ENCODE measurements at regions not wholly inside any gene's neighbourhood (a gene's known extent, or its start where the extent isn't known, plus 50 kb on each side); places are given as distances from the start of the nearest gene placed in this dataset.

DNA sequence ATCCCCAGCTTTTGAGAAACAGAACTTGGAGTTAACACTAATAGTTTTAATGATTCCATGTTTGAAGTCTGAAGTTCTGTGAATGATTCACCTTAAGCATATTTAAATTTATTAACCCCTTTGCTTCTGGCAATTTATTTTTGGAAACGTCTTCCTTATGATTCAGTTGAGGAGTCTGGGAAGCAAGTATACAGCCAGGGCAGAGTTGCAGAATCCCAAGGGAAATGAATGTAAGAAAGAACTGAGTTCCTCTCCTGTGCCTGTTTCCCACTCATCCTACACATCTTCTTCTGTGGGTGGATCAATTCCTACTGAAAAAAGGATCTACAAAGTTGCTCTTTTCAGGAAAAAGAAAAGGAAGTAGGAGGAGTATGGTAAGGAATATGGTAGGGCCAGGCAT lies 108.2 kb upstream of the CCDC91 start:
- no peak for DNase-seq
- ChIA-PET POLR2A (no interaction called here), CTCF (no interaction called here)
- Histone ChIP-seq H3K9me3 (ENCODE audit: control extremely low read depth in 1 of 5, control insufficient read depth in 4 of 5, insufficient read depth in 2 of 5, low read depth in 1 of 5, low read length in 4 of 5) (peaks cover 0 to 3% (median 0%) of the 10 kb centered on the region in 5 experiments), H3K27me3 (replicated peaks in 2 of 5; ENCODE audit: control insufficient read depth in 4 of 5, insufficient read depth in 5 of 5, low read length in 4 of 5) (peaks cover 0 to 2% (median 0%) of the 10 kb centered on the region in 5 experiments), H3K4me1 (ENCODE audit: control extremely low read depth in 1 of 4, control insufficient read depth in 4 of 4, insufficient read depth in 4 of 4, low read length in 3 of 4) (no peaks in the 10 kb centered on the region), H3K4me3 (ENCODE audit: control insufficient read depth in 1 of 7, extremely low read depth in 1 of 7, insufficient read depth in 4 of 7, low read depth in 2 of 7, low read length in 6 of 7) (no peak overlapping the region), H3K36me3 (ENCODE audit: control insufficient read depth in 4 of 4, insufficient read depth in 4 of 4, low read length in 3 of 4) (no peaks in the 10 kb centered on the region), H3K27ac (ENCODE audit: insufficient read depth in 1 of 2, low read depth in 1 of 2, low read length in 2 of 2, poor library complexity in 1 of 2, severe bottlenecking in 2 of 2) (no peak overlapping the region)
- no CpG with 5 or more reads among the region's 1 CpG for WGBS (ENCODE audit: insufficient coverage)

DNA sequence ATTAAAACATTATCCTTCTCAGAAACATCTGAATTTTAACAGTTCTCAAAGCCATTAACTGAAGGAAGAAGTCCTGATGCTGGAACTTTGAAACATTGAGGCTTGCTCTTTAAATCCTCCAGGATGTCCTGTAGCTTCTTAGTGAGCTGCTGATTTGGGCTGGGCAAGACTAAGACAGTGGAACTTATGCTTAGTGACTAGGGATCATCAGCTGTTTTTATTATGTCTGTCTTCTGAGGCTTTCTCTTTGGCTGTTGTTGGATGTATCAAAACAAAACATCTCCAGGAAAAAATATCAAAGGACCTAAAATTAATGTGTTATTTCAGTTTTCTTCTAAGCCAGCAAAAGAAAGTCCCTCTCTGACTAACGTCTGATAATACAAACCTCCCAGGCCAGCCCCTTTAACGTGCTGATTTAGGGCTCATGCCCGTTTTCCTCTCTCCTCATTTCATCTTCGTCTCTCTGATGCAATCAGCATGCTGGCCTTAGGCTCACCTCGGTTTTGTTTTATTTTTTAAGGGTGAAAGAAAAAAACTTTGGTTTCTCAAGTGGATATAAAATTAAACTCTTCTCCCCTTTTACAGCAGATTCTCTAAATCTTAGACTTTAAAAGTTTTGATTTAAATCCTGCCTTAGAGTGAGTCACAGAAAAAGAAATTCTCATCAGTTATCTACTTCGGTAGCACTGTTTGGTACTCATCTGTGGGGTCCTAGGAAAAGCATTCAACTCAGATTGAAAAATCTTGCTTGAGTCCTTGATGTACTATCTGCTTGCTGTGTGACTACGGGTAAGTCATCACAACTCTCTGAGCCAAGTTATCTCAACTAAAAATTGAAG lies 106.2 kb upstream of the CCDC91 start:
- ChIA-PET POLR2A (no interaction called here), CTCF (no interaction called here)
- no peak for DNase-seq
- H3K27me3 ChIP-seq (replicated peaks in 2 of 5; ENCODE audit: control insufficient read depth in 4 of 5, insufficient read depth in 5 of 5, low read length in 4 of 5) = peaks cover 0 to 2% (median 0%) of the 10 kb centered on the region in 5 experiments
- WGBS (ENCODE audit: insufficient coverage) = 77% methylated on average over 4 of the region's 7 CpGs
- no peak overlapping the region for H3K4me3 ChIP-seq (ENCODE audit: control insufficient read depth in 1 of 7, extremely low read depth in 1 of 7, insufficient read depth in 4 of 7, low read depth in 2 of 7, low read length in 6 of 7)
- peaks cover 2 to 6% (median 5%) of the 10 kb centered on the region in 4 experiments for H3K4me1 ChIP-seq (ENCODE audit: control extremely low read depth in 1 of 4, control insufficient read depth in 4 of 4, insufficient read depth in 4 of 4, low read length in 3 of 4)
- H3K27ac ChIP-seq (ENCODE audit: insufficient read depth in 1 of 2, low read depth in 1 of 2, low read length in 2 of 2, poor library complexity in 1 of 2, severe bottlenecking in 2 of 2) = no peak overlapping the region
- no peaks in the 10 kb centered on the region for H3K36me3 ChIP-seq (ENCODE audit: control insufficient read depth in 4 of 4, insufficient read depth in 4 of 4, low read length in 3 of 4)
- no peaks in the 10 kb centered on the region for H3K9me3 ChIP-seq (ENCODE audit: control extremely low read depth in 1 of 5, control insufficient read depth in 4 of 5, insufficient read depth in 2 of 5, low read depth in 1 of 5, low read length in 4 of 5)

DNA sequence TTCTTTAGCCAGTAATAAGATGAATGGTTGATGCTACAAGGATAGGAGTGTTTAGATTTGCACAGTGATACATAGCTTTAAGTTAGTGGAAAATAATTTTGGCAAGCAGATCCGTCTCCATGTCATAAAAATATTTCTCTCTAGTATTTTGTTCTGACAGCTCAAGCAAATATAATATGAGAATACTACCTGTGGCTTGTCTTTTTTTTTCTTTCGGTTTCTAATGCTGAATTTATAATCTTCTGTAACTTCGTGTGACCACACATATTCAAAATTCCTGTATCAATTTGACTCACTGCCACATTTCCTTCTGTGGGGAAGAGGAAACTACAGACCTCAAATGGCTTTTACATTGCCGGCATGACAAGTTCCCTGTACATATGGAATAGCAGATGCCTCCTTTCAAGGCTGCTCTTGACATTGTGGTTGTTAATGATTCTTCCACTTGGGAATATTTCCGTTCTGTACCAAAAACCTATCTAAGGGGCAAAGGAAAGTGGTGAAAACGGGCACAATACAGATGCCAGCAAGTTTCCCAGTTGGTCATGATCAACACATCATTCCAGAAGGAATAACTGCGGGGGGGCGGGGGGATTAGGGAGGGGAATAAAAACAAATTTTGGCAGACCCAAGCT lies 103.6 kb upstream of the CCDC91 start:
- no peak for DNase-seq
- no peak overlapping the region for H3K4me3 ChIP-seq (ENCODE audit: control insufficient read depth in 1 of 7, extremely low read depth in 1 of 7, insufficient read depth in 4 of 7, low read depth in 2 of 7, low read length in 6 of 7)
- ChIA-PET CTCF (interaction anchor here (1.5 kb wide), 1 partner anchor 10 kb away, joined by 3 read pairs; no protein-coding TSS in a partner anchor), POLR2A (no interaction called here)
- peaks cover 2 to 15% (median 11%) of the 10 kb centered on the region in 4 experiments for H3K4me1 ChIP-seq (ENCODE audit: control extremely low read depth in 1 of 4, control insufficient read depth in 4 of 4, insufficient read depth in 4 of 4, low read length in 3 of 4)
- H3K27me3 ChIP-seq (replicated peaks in 2 of 5; ENCODE audit: control insufficient read depth in 4 of 5, insufficient read depth in 5 of 5, low read length in 4 of 5) = peaks cover 0 to 2% (median 0%) of the 10 kb centered on the region in 5 experiments
- no peaks in the 10 kb centered on the region for H3K9me3 ChIP-seq (ENCODE audit: control extremely low read depth in 1 of 5, control insufficient read depth in 4 of 5, insufficient read depth in 2 of 5, low read depth in 1 of 5, low read length in 4 of 5)
- H3K27ac ChIP-seq (ENCODE audit: insufficient read depth in 1 of 2, low read depth in 1 of 2, low read length in 2 of 2, poor library complexity in 1 of 2, severe bottlenecking in 2 of 2) = no peak overlapping the region
- no peaks in the 10 kb centered on the region for H3K36me3 ChIP-seq (ENCODE audit: control insufficient read depth in 4 of 4, insufficient read depth in 4 of 4, low read length in 3 of 4)
- WGBS (ENCODE audit: insufficient coverage) = 64% methylated on average over 5 of the region's 8 CpGs

DNA sequence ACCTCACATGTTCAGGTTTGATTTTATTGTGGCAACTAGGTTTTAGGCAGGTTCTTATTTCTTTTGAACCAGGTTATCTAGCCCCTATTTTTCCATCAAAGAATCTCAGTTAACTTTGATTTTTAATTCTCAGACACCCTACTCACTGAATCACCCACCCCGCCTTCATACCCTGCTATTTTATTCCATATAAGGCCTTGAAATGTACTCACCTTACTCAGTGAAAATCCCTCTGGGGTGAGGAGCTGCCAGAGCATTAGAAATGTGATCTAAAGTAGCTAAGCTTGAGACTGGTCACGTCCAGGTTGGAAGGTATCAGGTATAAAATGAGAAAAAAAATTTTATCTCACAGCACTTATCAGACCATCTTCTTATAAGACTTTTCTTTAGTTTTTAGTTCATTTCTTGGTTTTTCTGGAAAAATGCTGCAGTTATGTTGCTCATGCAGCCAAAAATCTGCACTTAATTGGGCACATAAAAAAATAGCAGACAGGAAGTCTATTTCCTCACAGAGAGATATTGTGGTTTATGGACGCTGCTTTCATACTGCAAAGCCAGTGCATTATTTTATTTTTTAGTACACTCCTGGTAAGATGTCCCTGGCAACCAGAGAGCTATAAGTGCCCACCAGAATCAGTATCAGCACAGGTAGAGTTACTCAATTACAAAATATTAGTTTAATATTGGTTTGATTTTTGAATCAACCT lies 101.5 kb upstream of the CCDC91 start:
- POLR2A ChIA-PET = no interaction called here
- no peaks in the 10 kb centered on the region for H3K36me3 ChIP-seq (ENCODE audit: control insufficient read depth in 4 of 4, insufficient read depth in 4 of 4, low read length in 3 of 4)
- WGBS (ENCODE audit: insufficient coverage) = 0% methylated on average over 1 of the region's 3 CpGs
- no peaks in the 10 kb centered on the region for H3K9me3 ChIP-seq (ENCODE audit: control extremely low read depth in 1 of 5, control insufficient read depth in 4 of 5, insufficient read depth in 2 of 5, low read depth in 1 of 5, low read length in 4 of 5)
- peaks cover 0 to 2% (median 0%) of the 10 kb centered on the region in 5 experiments for H3K27me3 ChIP-seq (replicated peaks in 2 of 5; ENCODE audit: control insufficient read depth in 4 of 5, insufficient read depth in 5 of 5, low read length in 4 of 5)
- CTCF ChIA-PET = no interaction called here
- DNase-seq = peak in 2 of 3 donors; percentile 7 to 8
- no peak overlapping the region for H3K27ac ChIP-seq (ENCODE audit: insufficient read depth in 1 of 2, low read depth in 1 of 2, low read length in 2 of 2, poor library complexity in 1 of 2, severe bottlenecking in 2 of 2)
- peaks cover 2 to 15% (median 11%) of the 10 kb centered on the region in 4 experiments for H3K4me1 ChIP-seq (ENCODE audit: control extremely low read depth in 1 of 4, control insufficient read depth in 4 of 4, insufficient read depth in 4 of 4, low read length in 3 of 4)
- no peak overlapping the region for H3K4me3 ChIP-seq (ENCODE audit: control insufficient read depth in 1 of 7, extremely low read depth in 1 of 7, insufficient read depth in 4 of 7, low read depth in 2 of 7, low read length in 6 of 7)

GRCh38 chr12:28089338-28089737 lies 100.9 kb upstream of the CCDC91 start:
- POLR2A ChIA-PET = no interaction called here
- DNase-seq = peak in 1 of 3 donors; percentile 6

DNA sequence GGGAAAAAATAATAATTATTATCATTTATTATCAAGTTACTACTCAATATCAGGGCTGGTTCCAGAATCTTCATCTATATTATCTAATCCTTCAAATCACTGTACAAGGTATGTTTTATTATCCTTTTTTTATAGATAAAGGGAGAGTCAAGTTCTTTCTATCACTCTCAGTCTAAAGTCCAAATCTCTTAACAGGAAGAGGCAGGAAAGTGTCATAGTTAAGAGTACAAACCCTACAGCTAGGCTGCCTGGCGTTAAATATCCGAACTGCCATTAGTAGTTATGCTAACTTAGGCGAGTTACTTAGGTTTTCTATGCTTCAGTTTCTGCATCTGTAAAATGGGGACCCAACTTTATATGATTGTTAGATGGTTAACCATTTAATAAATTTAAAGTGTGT lies 99.4 kb upstream of the CCDC91 start:
- 100% methylated on average over 3 of the region's 3 CpGs for WGBS (ENCODE audit: insufficient coverage)
- Histone ChIP-seq H3K36me3 (ENCODE audit: control insufficient read depth in 4 of 4, insufficient read depth in 4 of 4, low read length in 3 of 4) (no peaks in the 10 kb centered on the region), H3K27me3 (replicated peaks in 2 of 5; ENCODE audit: control insufficient read depth in 4 of 5, insufficient read depth in 5 of 5, low read length in 4 of 5) (peaks cover 0 to 2% (median 0%) of the 10 kb centered on the region in 5 experiments), H3K4me3 (ENCODE audit: control insufficient read depth in 1 of 7, extremely low read depth in 1 of 7, insufficient read depth in 4 of 7, low read depth in 2 of 7, low read length in 6 of 7) (no peak overlapping the region), H3K9me3 (ENCODE audit: control extremely low read depth in 1 of 5, control insufficient read depth in 4 of 5, insufficient read depth in 2 of 5, low read depth in 1 of 5, low read length in 4 of 5) (no peaks in the 10 kb centered on the region), H3K27ac (ENCODE audit: insufficient read depth in 1 of 2, low read depth in 1 of 2, low read length in 2 of 2, poor library complexity in 1 of 2, severe bottlenecking in 2 of 2) (no peak overlapping the region), H3K4me1 (ENCODE audit: control extremely low read depth in 1 of 4, control insufficient read depth in 4 of 4, insufficient read depth in 4 of 4, low read length in 3 of 4) (peaks cover 2 to 15% (median 11%) of the 10 kb centered on the region in 4 experiments)
- ChIA-PET CTCF (no interaction called here), POLR2A (no interaction called here)
- no peak for DNase-seq

More at GRCh38 chr12:28089338-28089737, 100.9 kb upstream of the CCDC91 start:
- Histone ChIP-seq H3K4me3 (ENCODE audit: control insufficient read depth in 1 of 7, extremely low read depth in 1 of 7, insufficient read depth in 4 of 7, low read depth in 2 of 7, low read length in 6 of 7) (no peak overlapping the region), H3K27ac (ENCODE audit: insufficient read depth in 1 of 2, low read depth in 1 of 2, low read length in 2 of 2, poor library complexity in 1 of 2, severe bottlenecking in 2 of 2) (no peak overlapping the region), H3K27me3 (replicated peaks in 2 of 5; ENCODE audit: control insufficient read depth in 4 of 5, insufficient read depth in 5 of 5, low read length in 4 of 5) (peaks cover 0 to 2% (median 0%) of the 10 kb centered on the region in 5 experiments), H3K36me3 (ENCODE audit: control insufficient read depth in 4 of 4, insufficient read depth in 4 of 4, low read length in 3 of 4) (no peaks in the 10 kb centered on the region), H3K9me3 (ENCODE audit: control extremely low read depth in 1 of 5, control insufficient read depth in 4 of 5, insufficient read depth in 2 of 5, low read depth in 1 of 5, low read length in 4 of 5) (no peaks in the 10 kb centered on the region), H3K4me1 (ENCODE audit: control extremely low read depth in 1 of 4, control insufficient read depth in 4 of 4, insufficient read depth in 4 of 4, low read length in 3 of 4) (peaks cover 2 to 15% (median 11%) of the 10 kb centered on the region in 4 experiments)
- CTCF ChIA-PET = no interaction called here
- no CpG with 5 or more reads among the region's 5 CpGs for WGBS (ENCODE audit: insufficient coverage)

All from common myeloid progenitor, CD34-positive (primary cell).